HG03457 (cell line): ENCODE measurements at regions not wholly inside any gene's neighbourhood (a gene's known extent, or its start where the extent isn't known, plus 50 kb on each side); places are given as distances from the start of the nearest gene placed in this dataset.

Source experiments
- ATAC-seq: cut with Tn5 transposase; IDR thresholded peaks from one replicate; pipeline ENCODE4 v1.9.1; 2021; ENCODE audit warnings: moderate number of reproducible peaks; ENCODE audit not compliant: unreplicated experiment

DNA sequence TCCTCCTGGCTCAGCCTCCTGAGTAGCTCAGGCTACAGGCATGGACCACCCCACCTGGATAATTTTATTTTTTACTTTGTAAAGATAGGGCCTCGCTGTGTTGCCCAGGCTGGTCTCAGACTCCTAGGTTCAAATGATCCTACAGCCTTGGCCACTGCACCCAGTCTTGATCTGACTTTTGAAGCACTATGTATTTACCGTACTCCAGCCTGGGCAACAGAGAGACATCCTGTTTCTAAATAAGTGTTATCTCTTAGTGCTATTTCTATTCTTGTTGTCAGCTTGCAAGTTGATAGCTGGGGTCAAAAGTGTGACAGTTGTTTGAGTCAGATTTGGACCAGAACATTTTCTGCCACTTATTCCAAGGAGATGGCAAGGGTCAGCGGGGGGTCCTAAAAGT is 486.4 kb downstream of the NPIPA7 start:
- no peak for ATAC-seq

DNA sequence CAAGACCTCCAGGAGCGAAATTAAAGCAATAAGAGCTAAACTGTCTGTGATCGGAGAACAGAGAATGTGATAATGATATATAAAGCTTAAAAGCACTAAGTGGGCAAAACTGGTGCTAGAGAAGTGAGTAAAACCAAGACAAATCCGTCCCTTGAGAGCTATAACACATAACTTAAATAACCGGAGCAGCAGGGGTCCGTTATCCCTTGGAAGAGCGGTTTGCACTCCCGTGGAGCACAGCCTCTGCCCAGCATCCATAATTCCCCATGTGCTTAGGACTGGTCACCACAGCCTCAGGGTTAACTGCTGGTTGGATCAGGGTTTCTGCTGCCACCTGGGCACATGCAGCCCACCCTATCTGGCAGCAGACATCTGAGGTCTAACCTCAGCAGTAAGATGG is 489.0 kb downstream of the NPIPA7 start:
- no peak for ATAC-seq

DNA sequence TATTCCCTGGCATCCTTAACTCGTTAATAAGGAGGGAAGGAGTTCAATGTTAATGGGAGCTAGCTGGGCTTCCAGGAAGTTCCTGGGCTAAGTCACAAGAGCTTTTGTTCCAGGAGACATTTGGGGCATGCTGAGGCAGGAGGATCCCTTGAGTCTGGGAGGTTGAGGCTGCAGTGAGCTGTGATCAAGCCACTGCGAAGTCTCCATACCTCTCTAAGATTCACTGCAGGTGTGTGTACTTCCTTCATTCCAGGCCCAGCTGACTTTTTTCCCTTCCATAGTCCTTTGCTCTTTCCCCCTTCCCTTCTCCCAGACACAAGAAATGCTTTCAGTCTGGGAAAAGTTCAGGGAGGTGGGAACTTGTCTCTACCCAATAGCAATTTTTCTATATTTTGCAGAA is 489.8 kb downstream of the NPIPA7 start:
- ATAC-seq = no peak

DNA sequence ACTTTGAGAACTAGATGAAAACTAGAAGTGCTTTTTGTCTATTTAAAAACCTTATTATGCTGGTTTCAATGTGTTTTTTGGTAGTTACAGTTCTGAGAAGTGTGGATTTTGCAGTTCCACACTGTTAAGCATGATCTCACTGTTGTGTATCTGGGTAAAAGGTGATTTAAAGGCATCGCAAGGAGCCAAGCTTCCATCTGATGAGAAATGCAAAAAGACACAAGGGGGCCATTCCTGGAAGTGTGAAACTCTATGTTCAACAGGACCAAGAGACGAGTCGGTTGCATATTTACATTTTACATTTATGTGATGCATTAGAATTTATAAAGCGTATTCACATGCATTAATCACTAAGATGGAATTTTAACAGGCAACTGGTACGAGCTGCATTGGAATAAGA is 490.8 kb downstream of the NPIPA7 start:
- ATAC-seq = no peak

- no peak for ATAC-seq
Measured at GRCh38 chr16:16871196-16871595, 492.3 kb downstream of the NPIPA7 start.

- ATAC-seq = no peak
Measured at GRCh38 chr16:16877061-16877460, 498.1 kb downstream of the NPIPA7 start.

DNA sequence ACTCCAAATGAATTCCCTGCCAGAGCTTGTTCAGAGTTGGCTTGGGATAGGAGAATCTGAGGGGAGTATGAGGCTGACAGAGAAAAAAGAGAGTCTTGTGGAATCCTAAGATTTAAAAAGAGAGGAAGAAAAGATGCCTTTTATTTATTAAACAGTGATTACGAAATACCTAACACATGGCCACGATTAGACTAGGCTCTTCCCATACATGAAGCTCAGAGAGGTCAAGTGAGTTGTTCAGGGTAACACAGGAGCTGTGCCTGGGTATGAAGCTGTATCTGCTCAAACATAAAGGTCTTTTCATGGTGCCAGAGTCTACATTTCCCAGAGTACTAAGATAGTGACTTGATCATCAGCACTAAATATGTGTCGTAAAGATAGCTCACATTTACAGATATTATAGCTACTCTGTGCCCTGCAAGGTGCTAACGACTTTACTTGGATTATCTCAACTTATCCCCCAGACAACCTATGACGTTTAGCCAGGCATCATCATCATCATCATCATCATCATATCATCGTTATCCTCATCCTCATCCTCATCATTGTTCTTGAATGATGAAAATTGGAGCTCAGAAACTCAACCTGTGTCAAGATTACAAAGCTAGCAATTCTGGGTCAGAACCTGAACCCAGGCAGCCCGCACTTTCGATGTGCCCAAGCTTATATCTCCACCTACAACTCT is 500.8 kb downstream of the NPIPA7 start:
- no peak for ATAC-seq

DNA sequence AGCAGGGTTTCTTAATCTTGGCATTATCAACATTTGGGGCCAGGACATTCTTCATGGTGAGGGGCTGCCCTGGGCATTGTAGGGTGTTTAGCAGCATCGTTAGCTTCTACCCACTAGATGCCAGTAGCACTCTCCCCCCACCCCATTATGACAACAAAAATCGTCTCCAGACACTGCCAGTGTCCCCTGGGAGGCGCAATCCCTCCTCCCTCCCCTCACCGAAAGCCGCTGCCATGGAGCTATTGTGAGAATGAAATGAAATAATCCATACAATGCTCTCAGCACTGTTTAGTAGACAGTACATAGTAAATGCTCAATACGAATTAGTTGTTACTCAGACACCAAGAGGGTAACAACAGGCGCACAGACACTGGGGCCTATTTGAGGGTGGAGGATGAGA is 502.9 kb downstream of the NPIPA7 start:
- no peak for ATAC-seq

- no peak for ATAC-seq
Measured at GRCh38 chr16:16882766-16883165, 503.8 kb downstream of the NPIPA7 start.

DNA sequence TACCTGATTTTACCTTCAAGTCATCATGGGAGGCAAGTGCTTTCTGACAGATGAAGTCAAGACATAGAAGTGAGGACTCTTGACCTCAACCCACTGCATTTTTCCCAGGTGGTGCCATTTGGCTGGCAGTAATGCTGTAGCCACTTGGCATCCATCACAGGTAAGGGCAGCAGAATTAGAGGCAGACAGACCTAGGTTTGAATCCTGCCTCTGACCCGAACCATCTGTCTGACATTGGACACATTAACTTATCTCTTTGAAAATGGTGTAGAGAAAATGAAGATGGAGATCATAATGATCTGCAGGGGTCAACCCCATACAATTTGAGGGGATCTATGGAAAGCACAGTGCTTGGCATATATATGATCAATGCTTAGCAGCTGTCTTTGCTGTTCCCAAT is 505.5 kb downstream of the NPIPA7 start:
- no peak for ATAC-seq

DNA sequence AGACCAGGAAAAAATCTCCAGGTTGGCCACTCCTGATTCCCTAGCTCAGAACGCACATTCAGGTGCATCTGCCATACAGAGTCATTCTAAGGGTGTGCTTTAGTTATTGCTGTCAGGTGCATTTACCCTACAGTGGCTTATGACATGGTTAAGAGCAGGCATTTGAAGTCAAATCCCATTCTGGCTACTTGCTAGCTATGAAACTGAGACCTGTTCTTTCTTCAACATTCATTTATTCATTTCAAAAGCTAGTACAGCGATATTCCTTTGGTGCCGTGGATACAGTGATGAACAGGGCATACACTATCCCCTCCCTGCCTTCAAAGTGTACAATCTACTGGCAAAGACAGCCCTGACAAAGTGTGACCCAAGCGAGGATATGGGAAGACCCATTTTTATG is 508.3 kb downstream of the NPIPA7 start:
- no peak for ATAC-seq

- ATAC-seq = no peak
Measured at GRCh38 chr16:16890964-16891363, 512.0 kb downstream of the NPIPA7 start.

GRCh38 chr16:16904601-16905000 is 525.7 kb downstream of the NPIPA7 start:
- no peak for ATAC-seq

GRCh38 chr16:16905850-16906249 is 526.9 kb downstream of the NPIPA7 start:
- no peak for ATAC-seq

- ATAC-seq = no peak
Measured at GRCh38 chr16:16907089-16907488, 528.1 kb downstream of the NPIPA7 start.

DNA sequence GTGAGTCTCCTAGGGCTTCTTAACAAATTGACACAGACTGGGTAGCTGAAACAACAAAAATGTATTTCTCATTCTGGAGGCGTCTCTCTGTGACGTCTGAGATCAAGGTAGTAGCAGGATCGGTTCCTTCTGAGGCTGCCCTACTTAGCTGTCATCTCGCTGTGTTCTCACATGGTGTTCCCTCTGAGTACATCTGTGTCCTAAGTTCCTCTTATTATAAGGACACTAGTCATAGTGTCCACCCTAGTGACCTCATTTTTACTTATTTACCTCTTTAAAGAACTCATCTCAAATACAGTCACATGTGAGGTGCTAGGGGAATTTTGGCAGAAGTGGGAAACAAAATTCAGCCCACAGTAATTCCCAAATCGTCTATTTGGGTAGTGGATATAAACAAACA is 529.1 kb downstream of the NPIPA7 start:
- ATAC-seq = no peak

- no peak for ATAC-seq
Measured at GRCh38 chr16:16909126-16909525, 530.2 kb downstream of the NPIPA7 start.

- no peak for ATAC-seq
Measured at GRCh38 chr16:16910666-16911065, 531.7 kb downstream of the NPIPA7 start.

- ATAC-seq = no peak
Measured at GRCh38 chr16:16915771-16916170, 536.8 kb downstream of the NPIPA7 start.

- no peak for ATAC-seq
Measured at GRCh38 chr16:16917191-16917785, 538.3 kb downstream of the NPIPA7 start.

- ATAC-seq = no peak
Measured at GRCh38 chr16:16923479-16923878, 544.5 kb downstream of the NPIPA7 start.

DNA sequence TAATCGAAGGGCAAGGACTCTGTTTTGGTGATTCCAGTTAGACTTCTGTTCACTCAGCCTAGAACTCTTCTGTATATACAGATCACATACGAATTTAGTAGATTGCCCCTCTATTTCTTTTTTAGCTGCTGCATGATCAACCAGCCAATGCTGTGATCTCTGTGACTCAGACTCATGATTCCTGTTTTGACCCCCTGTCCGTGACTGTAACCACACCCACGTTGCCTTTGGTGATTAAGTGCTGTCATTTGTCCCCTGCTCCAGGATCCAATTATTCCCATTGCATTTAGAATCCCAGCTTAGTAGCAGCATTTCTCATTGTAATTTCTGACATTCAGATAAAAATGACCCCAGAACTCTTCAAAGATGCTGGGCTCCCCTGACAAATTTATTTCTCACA is 545.7 kb downstream of the NPIPA7 start:
- no peak for ATAC-seq

- no peak for ATAC-seq
Measured at GRCh38 chr16:16925432-16925831, 545.3 kb downstream of the XYLT1 start.
